Frontal cortex (tissue), 3 donors: ENCODE measurements at regions not wholly inside any gene's neighbourhood (a gene's known extent, or its start where the extent isn't known, plus 50 kb on each side); places are given as distances from the start of the nearest gene placed in this dataset.

Experiments used
- DNase-seq, 2 donors: peaks; one replicate each; pipeline ENCODE4 v3.0.0; 2012; ENCODE audit warnings: low spot score in 2 of 2
- FAIRE-seq: peaks from 2 replicates; lab custom pipeline; 2012; peaks lifted over from hg19 to GRCh38; lab: Jason Lieb, UNC
- donor health status: control.
- donor health status: control.
- donor health status: control.

GRCh38 chr10:110430340-110431273 is 67.1 kb upstream of the DUSP5 start:
- no peak for DNase-seq
- FAIRE-seq: no peak

- FAIRE-seq: no peak
- no peak for DNase-seq
Observed at GRCh38 chr10:110431659-110432058, 66.0 kb upstream of the DUSP5 start.

- no peak for FAIRE-seq
- DNase-seq: no peak
Observed at GRCh38 chr10:110432084-110432483, 65.6 kb upstream of the DUSP5 start.

GRCh38 chr10:110432814-110433565 is 64.7 kb upstream of the DUSP5 start:
- DNase-seq: no peak

GRCh38 chr10:110433740-110434139 is 64.0 kb upstream of the DUSP5 start:
- FAIRE-seq (no peak), DNase-seq (no peak)

More at GRCh38 chr10:110432814-110433565, 64.7 kb upstream of the DUSP5 start:
- no peak for FAIRE-seq

GRCh38 chr10:110434489-110435096 is 63.1 kb upstream of the DUSP5 start:
- DNase-seq (no peak), FAIRE-seq (no peak)

GRCh38 chr10:110436554-110437350 is 61.0 kb upstream of the DUSP5 start:
- no peak for FAIRE-seq
- DNase-seq: no peak

- FAIRE-seq (no peak), DNase-seq (no peak)
Observed at GRCh38 chr10:110437351-110437605, 60.4 kb upstream of the DUSP5 start.

GRCh38 chr10:110437761-110438341 is 59.9 kb upstream of the DUSP5 start:
- DNase-seq (no peak), FAIRE-seq (no peak)

- FAIRE-seq (no peak), DNase-seq (no peak)
Observed at GRCh38 chr10:110442746-110443145, 55.0 kb upstream of the DUSP5 start.

- DNase-seq: no peak
- no peak for FAIRE-seq
Observed at GRCh38 chr10:110443239-110444003, 54.3 kb upstream of the DUSP5 start.

GRCh38 chr10:110444004-110444337 is 53.7 kb upstream of the DUSP5 start:
- DNase-seq: no peak

GRCh38 chr10:110445871-110446270 is 51.8 kb upstream of the DUSP5 start:
- DNase-seq (no peak), FAIRE-seq (no peak)

More at GRCh38 chr10:110444004-110444337, 53.7 kb upstream of the DUSP5 start:
- FAIRE-seq: no peak

- DNase-seq (no peak), FAIRE-seq (no peak)
Observed at GRCh38 chr10:110446277-110446676, 51.4 kb upstream of the DUSP5 start.

GRCh38 chr10:110446954-110447608 is 50.6 kb upstream of the DUSP5 start:
- FAIRE-seq: no peak
- no peak for DNase-seq

GRCh38 chr10:110447886-110448285 is 49.8 kb upstream of the DUSP5 start:
- FAIRE-seq: no peak

More at GRCh38 chr10:110447886-110448285, 49.8 kb upstream of the DUSP5 start:
- DNase-seq: no peak
